Loucy (cell line): ENCODE measurements at regions not wholly inside any gene's neighbourhood (a gene's known extent, or its start where the extent isn't known, plus 50 kb on each side); places are given as distances from the start of the nearest gene placed in this dataset.

ENCODE experiments used
- CTCF ChIP-seq: fragments of 200-600 bp; sonication (generic); conservative IDR thresholded peaks from 2 replicates; pipeline ENCODE4 v1.5.1; 2014; ENCODE audit warnings: mild to moderate bottlenecking, antibody characterized with exemption, low read length
- EZH2phosphoT487 ChIP-seq: fragments of 200-600 bp; IDR thresholded peaks from 2 replicates; pipeline ENCODE4 v1.6.1; 2018; ENCODE audit warnings: antibody characterized with exemption, mild to moderate bottlenecking, moderate library complexity, borderline replicate concordance

DNA sequence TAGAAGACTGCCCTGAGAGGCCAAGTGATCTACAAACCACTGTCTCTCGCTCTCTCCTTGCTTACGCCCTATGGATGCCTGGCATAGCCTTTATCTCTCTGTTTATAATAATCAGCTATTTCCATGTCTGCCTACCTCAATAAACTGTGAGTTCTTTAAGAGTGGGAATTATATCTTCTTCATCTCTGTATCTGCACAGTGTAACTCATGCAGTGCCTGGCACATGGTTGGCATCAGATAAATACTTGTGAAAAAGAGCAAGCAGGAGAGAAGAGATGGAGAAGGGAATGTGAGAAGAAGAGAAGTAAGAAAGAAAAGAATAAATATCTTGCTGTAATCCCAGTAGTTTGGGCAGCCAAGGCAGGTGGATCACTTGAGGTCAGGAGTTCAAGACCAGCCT, 94.6 kb upstream of the TNPO1 start:
- TF ChIP-seq CTCF (no peak), EZH2phosphoT487 (no peak)
